Fibroblast of villous mesenchyme (primary cell): ENCODE measurements at regions not wholly inside any gene's neighbourhood (a gene's known extent, or its start where the extent isn't known, plus 50 kb on each side); places are given as distances from the start of the nearest gene placed in this dataset.
"Not testable (repeated sequence)": the region's sequence is repeated elsewhere in the genome, so short reads cannot be mapped to it uniquely, and the experiment has no call there.

ENCODE experiments used
- DNase-seq: peaks from one replicate; pipeline ENCODE4 v3.0.0-alpha.2; 2010; ENCODE audit warnings: low read depth
- H3K4me3 ChIP-seq: 2 replicates; pipeline ENCODE4 v1.5.1; 2011; ENCODE audit warnings: low read depth, mild to moderate bottlenecking, low read length
- CTCF ChIP-seq: IDR thresholded peaks from 2 replicates; pipeline ENCODE4 v1.5.1; 2012; ENCODE audit warnings: low read depth, mild to moderate bottlenecking, low read length; ENCODE audit not compliant: insufficient read depth

GRCh38 chr6:14897831-14898230 lies 348.0 kb upstream of the JARID2 start:
- no peak for DNase-seq
- no peak for TF ChIP-seq CTCF
- no peak overlapping the region for H3K4me3 ChIP-seq

- DNase-seq, H3K4me3 ChIP-seq: not testable (repeated sequence)
These were observed 346.4 kb upstream of the JARID2 start for GRCh38 chr6:14899441-14899840.

- H3K4me3 ChIP-seq, result no peak overlapping the region
- no peak for DNase-seq
- no peak for TF ChIP-seq CTCF
These were observed 344.9 kb upstream of the JARID2 start for GRCh38 chr6:14900919-14901318.

- no peak for TF ChIP-seq CTCF
- H3K4me3 ChIP-seq, result no peak overlapping the region
- no peak for DNase-seq
These were observed 342.5 kb upstream of the JARID2 start for GRCh38 chr6:14903176-14904038.

- no peak for DNase-seq
- H3K4me3 ChIP-seq, result no peak overlapping the region
- TF ChIP-seq CTCF, result no peak
These were observed 340.7 kb upstream of the JARID2 start for GRCh38 chr6:14905201-14905600.

- no peak overlapping the region for H3K4me3 ChIP-seq
- DNase-seq, result no peak
- TF ChIP-seq CTCF, result no peak
These were observed 339.2 kb upstream of the JARID2 start for GRCh38 chr6:14906621-14907020.

- DNase-seq, result peak; percentile 72
- no peak overlapping the region for H3K4me3 ChIP-seq
- no peak for TF ChIP-seq CTCF
These were observed 334.9 kb upstream of the JARID2 start for GRCh38 chr6:14910692-14911547.
